HG02885 (cell line): ENCODE measurements at regions not wholly inside any gene's neighbourhood (a gene's known extent, or its start where the extent isn't known, plus 50 kb on each side); places are given as distances from the start of the nearest gene placed in this dataset.

Source experiments
- ATAC-seq: cut with Tn5 transposase; IDR thresholded peaks from one replicate; pipeline ENCODE4 v1.9.1; 2021; ENCODE audit warnings: mild to moderate bottlenecking; ENCODE audit not compliant: unreplicated experiment, poor library complexity

GRCh38 chr1:87796471-87796901 is 467.8 kb downstream of the LMO4 start:
- ATAC-seq, result no peak

DNA sequence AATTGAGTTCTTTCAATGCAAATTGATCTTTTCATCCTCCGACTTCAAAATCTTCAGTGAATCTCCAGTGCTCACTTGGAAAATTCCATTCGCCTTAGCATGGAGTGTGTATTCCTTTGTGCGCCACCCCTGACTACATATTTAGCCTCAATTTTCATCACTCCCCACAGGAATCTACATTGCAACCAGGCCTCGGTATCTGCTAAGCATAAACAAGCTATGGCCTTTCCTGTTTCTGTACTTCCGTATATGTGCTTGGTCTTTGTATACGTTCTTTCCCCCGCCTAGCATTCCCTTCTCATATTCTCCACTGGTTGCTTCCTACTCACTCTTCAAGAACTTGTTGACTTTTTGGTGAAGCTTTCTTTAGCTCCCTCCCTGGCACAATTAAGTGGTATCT is 470.8 kb downstream of the LMO4 start:
- no peak for ATAC-seq

DNA sequence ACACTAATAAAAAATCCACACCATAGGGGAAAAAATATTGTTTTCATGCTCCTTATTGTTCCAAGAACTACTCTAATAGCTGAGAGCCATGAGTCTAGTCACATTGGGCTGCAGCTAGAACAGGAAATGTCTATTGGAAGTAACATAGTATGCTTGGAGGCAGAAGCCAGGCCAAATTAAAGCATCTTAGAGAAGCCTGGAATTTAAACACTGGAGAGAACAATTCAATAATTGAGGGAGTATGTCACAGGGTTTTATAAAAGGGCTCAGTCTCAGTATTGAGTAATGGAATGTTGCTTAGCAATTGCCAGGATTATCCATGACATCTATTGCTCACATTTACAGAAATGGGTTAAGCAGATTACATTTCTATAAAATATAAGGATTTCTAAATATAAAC is 471.3 kb downstream of the LMO4 start:
- no peak for ATAC-seq

DNA sequence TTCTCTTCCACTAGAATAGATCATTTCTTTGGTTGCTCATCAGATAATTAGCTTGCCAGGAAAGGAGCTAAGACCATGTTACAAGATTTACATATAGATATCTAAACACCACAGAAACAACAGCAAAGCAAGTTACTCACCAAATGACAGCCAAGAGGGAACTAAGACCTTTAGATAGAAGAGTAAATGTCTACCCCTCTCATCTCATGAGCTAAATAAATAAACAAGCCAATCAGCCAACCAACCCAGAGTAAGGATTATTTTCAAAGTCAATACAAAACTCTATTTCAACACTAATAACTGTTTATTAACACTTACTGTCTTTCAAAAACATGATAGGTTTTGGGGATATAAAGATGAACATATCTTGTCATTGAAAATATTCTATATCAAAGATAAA is 474.7 kb downstream of the LMO4 start:
- ATAC-seq, result no peak

- ATAC-seq, result no peak
Measured at GRCh38 chr1:87804128-87804527, 475.4 kb downstream of the LMO4 start.

DNA sequence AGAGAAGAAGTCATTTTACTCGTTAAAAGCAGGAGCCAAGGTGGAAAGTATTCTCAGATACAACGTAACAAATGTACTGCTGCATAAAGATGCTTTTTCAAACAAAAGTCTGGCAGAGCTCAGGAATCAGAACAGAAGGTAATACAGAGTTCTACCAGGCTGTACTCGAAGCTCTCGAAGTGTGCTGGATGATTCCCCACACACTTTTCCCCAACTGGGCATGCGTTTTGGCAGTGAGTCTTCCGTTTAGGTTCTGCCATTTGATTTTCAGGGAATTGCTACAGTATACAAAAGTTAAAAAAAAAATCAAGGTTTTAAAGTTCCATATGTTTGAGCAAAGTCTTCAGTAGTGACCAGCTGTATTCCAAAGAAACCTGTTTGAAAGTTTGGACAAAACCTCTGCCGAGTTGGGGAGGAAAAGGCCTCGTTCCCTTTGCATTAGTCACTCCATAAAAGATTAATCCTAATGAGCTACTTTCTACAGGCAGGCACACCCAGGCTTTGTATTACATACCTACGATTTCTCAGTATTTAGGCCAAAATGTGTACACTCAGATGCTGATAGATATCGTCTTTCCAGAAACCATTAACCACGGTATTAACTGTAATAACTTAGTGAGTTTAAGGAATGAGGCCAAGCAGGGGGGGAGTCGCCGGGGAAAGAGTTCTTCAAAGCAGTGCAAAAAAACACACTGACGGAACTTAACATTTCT is 477.1 kb downstream of the LMO4 start:
- ATAC-seq, result no peak

GRCh38 chr1:87806379-87807094 is 477.9 kb downstream of the LMO4 start:
- no peak for ATAC-seq

- ATAC-seq, result no peak
Measured at GRCh38 chr1:87810166-87810565, 481.5 kb downstream of the LMO4 start.

DNA sequence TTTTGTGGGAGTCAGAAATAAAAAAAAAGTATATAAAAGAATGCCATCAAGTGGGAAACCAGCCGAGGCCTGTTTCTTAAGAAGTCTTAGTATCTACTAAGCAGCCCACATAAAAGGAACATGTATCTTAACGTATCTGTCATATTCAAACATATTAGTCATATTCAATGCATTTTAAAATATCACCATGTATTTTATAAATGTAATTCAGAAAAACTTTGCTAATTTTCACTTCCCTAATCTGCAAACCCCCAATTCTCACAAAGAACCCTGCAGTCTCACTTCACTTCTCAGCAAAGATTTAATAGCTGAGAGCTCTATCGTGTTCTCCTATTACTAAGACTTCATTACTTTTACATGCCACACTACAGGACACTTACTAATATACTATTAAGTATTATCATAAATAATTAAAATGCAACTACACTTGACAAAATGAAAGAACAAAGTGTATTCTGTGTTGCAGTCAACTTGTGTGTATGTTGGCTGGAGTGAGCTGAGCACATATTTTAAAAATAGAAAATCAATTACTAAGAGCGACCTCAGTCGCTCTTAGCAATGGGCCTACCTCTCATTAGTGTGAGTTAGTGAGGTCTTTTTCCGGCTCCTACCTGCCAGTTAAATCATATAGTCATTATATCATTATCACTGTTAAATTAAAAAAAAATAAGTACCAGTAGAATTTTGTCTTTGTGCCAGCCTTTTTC is 484.3 kb downstream of the LMO4 start:
- peak; percentile 87 for ATAC-seq

- no peak for ATAC-seq
Measured at GRCh38 chr1:87814573-87814972, 485.9 kb downstream of the LMO4 start.

DNA sequence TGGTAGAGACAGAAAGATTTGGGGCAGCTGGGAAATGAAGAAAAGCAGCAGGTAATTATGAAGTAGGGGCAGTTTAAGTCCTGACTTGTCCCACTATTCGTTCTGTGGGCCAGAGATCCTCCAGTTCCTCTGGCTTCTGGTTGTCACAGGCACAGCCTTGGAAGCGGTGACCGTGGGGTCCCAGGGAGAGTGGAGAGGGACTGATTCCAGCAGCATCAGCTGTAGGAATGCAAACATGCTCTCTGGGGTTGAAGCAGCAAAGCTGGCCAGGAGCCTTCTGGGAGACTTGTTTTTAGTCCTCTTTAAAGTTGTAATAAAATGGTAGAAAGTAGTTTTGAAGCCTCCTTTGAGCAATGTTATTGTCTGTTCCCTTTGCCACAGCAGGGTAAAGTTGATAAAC is 488.0 kb downstream of the LMO4 start:
- no peak for ATAC-seq

- no peak for ATAC-seq
Measured at GRCh38 chr1:87820668-87821334, 492.1 kb downstream of the LMO4 start.

GRCh38 chr1:87821335-87821697 is 492.6 kb downstream of the LMO4 start:
- no peak for ATAC-seq

- peak; percentile 96 for ATAC-seq
Measured at GRCh38 chr1:87826681-87827251, 498.1 kb downstream of the LMO4 start.

GRCh38 chr1:87829360-87829759 is 500.7 kb downstream of the LMO4 start:
- ATAC-seq, result no peak

DNA sequence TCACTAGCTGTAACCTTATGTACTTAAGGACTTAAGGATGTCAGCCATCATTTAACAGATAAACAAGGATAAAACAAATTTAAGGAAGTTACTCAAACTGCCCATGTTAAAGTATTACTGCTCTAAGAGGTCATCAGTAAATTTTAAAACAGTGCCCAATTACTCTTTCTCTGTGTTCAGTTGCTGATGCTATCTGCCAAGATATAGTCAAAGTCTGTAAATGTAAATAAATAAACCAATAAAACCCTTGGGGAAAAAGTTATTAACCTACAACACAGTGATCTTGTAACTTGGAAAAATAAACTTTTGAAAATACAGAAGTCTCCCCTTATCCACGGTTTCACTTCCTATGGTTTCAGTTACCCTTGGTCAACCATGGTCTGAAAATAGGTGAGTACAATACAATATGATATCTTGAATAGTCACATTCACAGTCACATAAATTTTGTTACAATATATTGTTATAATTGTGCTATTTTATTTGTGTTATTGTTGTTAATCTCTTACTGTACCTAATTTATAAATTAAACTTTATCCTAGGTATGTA is 501.8 kb downstream of the LMO4 start:
- ATAC-seq, result no peak

DNA sequence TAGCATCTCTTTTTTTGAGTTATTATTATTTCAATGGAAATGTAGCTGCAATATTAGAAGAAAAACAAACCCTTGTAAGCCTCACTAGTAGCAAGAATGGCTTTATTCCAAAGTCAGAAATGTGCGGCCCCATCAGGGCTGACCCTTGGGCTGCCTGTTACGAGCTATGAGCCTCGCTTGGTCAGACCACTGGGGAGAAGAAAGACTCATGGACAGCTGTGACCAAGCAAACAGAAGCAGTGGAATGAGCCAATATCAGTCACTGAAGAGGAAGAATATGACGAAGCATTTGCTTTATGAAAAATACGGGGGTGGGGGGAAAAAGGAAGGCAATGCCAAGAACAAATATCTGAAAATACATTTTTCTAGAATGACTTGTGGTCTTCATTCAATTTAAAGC is 504.5 kb downstream of the LMO4 start:
- no peak for ATAC-seq

- no peak for ATAC-seq
Measured at GRCh38 chr1:87834151-87834550, 505.5 kb downstream of the LMO4 start.

DNA sequence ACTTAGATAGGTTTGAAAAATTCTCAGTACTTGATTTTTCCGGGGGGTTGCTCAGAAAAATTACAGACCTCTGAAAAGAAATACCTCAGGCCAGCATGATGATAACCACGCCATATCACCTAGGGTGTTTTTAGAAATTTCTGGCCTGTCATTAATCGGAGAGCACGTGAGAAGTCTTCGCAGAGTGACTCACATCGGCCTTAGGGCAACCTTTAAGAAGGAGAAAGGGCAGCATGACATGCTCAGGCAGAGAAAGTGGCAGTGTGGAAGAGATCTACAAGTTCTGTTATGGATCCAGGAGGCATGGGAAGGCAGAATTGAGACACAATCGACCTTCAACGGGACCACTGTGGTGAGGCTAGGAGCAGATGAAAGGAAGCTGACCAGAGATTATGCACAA is 506.3 kb downstream of the LMO4 start:
- no peak for ATAC-seq

DNA sequence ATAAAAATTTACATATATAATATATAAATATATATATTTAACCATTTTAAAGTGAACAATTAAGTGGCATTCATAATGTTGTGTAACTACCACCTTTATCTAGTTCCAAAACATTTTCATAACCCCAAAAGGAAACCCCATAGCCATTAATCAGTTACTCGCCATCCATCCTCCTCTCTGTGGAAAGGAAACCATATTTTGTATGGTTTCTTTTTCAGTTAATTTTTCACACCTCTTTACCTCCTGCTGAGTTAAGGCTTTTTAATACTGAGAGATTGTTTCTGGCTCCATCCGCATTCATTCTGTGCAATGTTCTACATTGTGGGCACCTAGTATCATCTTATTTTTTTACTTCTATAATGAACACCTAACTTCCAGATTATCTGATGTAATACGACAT is 512.1 kb downstream of the LMO4 start:
- ATAC-seq, result no peak
